ENCODE measurements at regions not wholly inside any gene's neighbourhood (a gene's known extent, or its start where the extent isn't known, plus 50 kb on each side); places are given as distances from the start of the nearest gene placed in this dataset.

DNA sequence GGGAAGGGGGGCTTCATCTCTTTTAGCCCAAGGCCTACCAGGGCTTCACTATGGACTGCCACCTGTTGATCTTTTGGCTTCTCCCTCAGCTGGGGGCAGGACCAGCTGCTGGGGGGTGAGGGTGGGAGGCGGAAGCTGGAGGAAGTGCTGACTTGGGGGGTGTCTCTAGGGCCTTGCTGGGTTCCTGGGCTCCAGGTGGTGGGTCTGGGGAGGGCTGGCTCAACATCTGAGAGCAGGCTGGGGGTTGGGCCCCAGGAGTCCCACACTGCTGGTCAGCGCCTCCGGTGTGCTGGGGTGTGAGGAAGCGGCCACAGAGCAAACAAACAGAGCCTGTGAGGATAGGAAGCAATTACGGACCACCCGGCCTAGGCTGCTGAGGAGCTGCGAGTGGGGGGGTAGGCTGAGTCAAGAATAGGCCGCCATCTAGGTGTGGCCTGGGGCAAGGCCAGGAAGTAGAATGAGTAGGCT lies 85.7 kb downstream of the EFNB1 start:
- TF ChIP-seq, protein P1, sequence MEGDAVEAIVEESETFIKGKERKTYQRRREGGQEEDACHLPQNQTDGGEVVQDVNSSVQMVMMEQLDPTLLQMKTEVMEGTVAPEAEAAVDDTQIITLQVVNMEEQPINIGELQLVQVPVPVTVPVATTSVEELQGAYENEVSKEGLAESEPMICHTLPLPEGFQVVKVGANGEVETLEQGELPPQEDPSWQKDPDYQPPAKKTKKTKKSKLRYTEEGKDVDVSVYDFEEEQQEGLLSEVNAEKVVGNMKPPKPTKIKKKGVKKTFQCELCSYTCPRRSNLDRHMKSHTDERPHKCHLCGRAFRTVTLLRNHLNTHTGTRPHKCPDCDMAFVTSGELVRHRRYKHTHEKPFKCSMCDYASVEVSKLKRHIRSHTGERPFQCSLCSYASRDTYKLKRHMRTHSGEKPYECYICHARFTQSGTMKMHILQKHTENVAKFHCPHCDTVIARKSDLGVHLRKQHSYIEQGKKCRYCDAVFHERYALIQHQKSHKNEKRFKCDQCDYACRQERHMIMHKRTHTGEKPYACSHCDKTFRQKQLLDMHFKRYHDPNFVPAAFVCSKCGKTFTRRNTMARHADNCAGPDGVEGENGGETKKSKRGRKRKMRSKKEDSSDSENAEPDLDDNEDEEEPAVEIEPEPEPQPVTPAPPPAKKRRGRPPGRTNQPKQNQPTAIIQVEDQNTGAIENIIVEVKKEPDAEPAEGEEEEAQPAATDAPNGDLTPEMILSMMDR (IDR thresholded peaks at IDR 0.05): no peak
- TF ChIP-seq POLR2A (IDR thresholded peaks at IDR 0.05): no peak

Measured in testis (tissue), 2 donors.